Medulla oblongata (tissue), 1 donor: ENCODE measurements at regions not wholly inside any gene's neighbourhood (a gene's known extent, or its start where the extent isn't known, plus 50 kb on each side); places are given as distances from the start of the nearest gene placed in this dataset.
"Not testable (repeated sequence)": the region's sequence is repeated elsewhere in the genome, so short reads cannot be mapped to it uniquely, and the experiment has no call there.

Experiments used
- DNase-seq: peaks from one replicate; pipeline ENCODE4 v3.0.0-alpha.2; 2015; ENCODE audit errors: extremely low spot score

DNA sequence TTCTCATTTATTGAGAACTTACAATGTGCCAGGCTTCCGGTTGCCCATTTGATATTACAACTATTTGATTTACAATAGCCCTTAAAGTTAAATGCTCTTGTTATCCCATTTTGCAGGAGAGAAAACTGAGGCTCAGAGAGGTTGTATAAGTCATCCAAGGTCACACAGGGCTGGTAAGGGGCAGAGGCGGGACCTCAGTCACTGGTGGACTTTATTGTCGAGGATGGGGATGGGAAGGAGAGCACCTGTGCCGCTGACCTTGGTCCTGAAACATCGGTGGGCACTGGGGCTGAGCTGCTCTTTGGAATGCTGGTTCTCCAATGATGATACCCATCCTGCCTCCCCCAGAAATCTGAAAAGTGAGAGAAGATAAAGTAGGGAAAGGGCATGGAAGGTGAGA, 265.4 kb downstream of the MIAT start:
- no peak for DNase-seq

DNA sequence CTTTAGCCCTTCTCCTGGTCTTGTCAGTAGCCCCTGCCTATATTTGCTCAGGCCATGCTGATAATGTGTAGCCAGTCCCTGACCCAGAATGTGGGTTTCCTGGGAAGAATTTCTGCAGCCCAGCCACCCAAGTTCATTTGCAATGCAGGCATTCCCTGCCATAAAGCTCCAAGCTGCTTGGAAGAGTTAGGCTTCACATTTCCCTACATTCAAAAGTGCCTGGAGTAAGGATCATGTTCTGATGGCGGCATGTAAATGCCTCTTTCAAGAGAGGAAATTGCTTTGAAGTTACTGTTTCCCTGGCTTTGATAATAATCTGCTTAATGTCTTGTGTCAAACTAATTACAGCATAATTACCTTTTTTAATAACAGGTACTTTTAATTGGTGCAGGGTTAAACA, 266.1 kb downstream of the MIAT start:
- no peak for DNase-seq

DNA sequence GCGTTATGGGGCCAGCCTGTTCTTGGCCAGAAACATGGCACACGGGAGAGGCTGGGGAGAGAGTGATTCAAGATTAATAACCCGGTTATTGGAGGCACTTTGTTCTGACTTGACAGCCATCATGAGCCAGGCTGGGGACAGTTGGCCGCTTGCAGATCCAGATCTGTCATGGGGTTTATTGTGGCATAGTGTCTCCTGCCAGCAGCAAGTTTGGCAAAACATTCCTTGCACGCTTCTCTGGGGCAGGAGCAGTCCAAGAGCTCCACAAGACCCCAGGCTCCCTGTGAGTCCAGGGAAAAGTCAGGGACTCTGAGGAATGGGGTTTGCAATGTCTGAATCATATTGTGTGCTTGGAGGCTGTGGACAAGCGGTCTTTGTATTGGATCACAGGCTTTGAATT, 270.4 kb downstream of the MIAT start:
- peak; percentile 35 for DNase-seq

DNA sequence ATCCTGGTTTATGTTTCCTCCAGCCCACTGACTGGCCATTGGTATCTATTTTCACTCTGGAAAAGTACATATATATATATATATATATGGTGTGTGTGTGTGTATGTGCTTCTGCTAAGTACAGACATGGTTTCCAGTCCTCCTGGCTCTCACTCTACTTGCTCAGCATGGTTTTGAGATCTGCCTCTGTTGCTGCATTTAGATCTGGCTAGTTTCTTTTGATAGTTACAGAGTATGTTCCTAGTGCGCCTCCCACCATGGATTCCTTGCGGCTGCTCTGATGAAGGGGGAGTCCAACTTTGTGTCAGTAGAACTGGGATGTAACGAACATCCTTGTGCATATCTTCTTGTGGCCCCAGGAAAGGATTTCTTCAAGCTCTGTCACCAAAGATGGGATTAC, 274.1 kb downstream of the MIAT start:
- DNase-seq = no peak

DNA sequence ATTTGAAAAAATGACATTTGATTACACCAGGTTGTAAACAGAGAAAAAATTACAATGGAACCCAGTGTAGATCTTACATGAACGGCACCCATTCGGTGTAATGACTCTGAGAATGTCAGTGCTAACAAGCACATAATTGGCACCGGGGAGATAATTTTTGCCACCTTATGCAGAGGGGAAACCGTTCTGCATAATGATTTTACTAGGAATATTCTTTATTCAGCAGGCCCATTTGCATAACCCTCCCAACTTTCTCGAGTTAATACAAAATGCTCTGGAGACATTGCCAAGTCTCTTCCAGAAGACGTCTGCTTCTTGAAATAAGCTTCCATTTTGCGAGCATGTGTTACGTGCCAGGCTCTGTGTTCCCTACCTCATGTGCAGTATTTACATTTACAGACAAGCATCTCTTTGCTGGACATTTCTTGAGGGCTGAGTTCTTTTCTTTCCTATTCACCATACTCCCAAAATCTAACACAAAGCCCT, 275.8 kb downstream of the MIAT start:
- DNase-seq = no peak

DNA sequence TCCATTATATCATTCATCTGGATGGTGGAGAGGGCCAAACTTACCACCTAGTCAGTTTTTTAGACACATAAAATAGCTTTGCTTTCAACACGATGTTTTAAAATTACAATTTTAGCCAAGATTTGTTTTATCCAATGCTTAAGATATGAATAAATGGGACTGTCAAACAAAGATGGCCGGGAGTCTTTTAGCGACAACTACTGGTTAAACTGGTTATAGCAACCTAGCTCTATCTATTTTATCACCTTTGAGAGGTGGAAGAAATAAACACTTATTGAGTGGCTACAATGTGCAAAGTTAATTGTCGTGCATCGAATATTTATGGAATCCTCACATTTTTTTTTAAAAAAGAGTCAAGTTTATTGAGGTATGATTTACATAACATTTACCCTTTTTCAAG, 279.8 kb downstream of the MIAT start:
- DNase-seq = no peak

DNA sequence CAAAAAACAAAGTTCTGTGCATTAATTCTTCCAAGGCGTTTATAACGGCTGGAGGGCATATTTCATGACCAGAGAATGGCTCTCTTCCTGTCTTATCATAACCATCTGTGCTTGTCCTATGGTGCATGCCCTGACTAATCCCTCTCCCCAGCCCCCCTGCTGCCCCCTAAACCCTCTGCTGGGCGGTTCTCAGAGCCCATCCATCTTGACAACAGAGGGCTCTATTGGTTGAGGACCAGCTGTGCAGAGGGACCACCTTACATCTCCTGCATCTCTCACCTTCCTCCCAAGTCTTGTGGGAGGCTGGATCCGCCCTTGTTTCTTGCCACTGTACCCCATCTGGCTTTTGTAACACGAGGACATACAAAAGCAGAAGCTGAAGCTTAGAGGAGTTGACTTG, 282.1 kb downstream of the MIAT start:
- DNase-seq = no peak

DNA sequence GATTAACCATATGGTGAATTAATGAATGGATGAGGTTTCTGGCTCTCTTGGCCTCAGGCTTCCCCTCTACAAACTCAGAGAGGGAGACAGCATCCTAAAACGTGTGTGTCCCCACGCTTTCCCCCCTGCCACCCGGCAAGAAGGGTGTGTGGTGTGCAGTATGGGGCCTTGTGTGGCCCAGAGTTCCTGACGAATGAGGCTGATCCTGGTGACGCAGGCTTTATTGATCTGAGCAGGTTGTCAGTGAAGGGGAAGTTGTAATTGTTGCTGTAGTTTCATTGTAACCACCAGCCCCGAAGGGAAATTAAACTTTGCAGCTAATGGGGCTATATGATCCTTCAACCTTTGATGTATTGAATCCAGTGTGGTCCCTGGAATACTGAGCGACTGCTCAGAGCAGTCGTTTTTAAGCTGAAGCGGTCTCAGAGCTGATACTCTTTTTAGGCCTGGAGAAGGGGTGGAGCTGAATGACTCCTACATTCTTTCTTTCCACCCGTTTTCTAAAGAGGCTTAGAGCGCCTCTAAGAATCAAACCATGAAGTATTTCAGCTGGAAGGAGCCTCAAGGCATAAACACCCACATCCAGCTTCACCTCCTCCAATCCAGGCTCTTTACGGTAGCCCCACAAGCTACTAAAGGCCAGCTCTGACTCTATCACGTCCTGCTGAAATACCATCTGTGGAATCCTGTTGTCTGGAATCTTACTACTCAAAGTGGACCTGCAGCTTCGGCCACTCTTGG, 284.7 kb downstream of the MIAT start:
- DNase-seq = no peak

DNA sequence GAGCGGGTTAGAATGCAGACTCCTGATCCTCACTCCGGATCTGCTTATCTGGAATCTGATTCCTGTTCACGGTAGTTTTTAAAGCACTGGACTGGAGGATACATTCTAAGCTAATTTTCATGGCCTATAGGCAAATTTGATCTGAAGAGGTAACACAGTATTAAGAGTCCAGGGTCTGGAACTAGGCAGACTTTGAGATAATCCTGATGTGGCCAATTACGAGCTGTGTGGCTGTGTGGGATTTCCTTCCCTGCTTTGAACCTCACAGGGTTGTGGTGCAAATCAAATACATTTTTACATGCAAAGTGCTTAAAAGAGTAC, 285.2 kb downstream of the MIAT start:
- no peak for DNase-seq

DNA sequence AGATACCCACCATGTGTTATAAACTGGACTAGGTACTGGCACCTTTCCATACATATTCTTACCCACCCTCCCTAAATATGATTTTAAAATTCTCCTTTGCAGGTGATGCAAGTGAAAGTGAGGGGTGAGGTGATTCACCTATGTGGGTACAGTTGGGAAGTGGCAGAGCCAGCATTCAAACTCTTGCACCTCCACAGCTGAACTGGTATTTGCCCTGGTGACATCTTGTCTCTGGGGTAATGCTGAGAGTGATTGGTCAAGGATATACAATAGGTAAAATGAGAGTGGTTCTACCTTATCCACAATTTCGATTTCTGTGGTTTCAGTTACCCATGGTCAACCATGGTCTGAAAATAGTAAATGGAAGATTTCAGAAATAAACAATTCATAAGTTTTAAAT, 288.2 kb downstream of the MIAT start:
- DNase-seq = no peak

DNA sequence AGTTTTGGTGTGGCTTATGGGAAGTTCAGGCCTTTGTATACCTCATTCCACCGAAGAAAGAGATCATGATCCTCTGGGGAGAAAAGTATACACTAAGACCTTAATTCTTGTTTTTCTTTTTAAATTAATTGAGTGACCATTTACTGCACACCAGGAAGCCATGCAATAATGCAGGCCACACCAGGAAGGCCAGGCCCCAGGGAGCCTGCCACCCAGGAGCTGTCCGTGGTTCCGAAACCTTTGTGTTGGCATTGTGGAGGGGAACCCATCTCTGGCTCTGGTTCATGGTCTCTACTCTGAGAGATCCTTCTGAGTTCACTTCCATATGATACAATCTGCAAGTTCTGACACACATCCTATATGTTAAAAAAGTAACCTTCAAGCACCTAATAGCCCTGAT, 291.8 kb downstream of the MIAT start:
- no peak for DNase-seq

DNA sequence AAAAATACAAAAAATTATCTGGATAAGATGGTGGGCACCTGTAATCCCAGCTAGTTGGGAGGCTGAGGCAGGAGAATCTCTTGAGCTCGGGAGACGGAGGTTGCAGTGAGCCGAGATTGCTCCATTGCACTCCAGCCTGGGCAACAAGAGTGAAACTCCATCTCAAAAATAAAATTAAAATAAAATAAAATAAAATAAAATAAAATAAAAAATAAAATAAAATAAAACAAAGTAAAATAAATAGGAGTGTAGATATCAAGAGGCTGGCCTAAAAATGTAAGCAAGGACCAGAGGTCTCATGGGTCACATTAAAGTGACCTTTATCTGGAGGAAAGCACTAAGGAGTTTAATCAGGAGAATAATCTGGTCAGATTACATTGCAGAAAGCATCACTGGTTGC, 293.8 kb downstream of the MIAT start:
- DNase-seq = not testable (repeated sequence)

DNA sequence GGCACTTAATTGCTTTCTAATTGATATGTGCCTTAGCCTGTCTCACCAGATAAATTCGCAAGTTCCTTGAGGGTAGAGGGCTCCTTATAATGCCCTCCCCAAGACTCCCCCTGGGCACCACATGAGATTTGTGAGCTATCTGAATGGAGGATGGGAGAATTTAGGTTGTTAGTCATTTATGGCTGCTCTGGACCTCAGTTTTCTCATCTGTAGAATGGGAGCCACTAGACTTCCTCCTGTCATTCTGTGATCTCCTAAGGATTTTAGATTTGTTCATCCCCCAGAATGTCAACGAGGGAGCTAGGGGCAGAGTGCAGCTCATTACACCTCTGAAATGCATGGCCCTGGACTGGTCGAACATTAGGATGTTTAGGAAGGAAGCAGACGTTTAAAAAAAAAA, 294.6 kb downstream of the MIAT start:
- DNase-seq = no peak

DNA sequence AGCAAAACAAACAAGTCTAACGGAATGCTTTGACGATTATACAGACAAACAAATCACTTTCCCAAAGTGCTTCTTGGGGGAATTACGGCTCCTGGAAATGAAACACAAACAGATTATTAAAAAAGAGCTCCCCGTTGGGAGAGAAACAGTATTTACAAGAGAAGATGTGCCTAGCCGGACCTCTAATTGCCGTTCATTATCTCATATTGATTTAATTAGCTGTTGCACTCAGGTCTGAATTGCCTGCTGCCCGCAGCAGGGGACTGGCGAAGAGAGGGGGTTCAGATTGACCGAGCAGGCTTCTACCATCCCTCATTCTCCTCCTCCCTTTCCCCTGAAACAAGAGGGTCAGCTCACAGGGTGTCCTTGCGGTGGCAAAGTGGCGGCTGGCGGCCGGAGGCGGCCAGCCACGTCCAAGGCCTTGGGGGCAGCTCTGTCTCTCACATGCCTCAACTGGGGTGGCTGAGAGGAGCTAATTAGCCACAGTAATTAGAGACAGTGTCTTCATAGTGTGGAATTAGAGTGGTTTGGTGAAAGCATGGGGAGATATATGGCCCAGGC, 295.1 kb downstream of the MIAT start:
- DNase-seq = no peak

DNA sequence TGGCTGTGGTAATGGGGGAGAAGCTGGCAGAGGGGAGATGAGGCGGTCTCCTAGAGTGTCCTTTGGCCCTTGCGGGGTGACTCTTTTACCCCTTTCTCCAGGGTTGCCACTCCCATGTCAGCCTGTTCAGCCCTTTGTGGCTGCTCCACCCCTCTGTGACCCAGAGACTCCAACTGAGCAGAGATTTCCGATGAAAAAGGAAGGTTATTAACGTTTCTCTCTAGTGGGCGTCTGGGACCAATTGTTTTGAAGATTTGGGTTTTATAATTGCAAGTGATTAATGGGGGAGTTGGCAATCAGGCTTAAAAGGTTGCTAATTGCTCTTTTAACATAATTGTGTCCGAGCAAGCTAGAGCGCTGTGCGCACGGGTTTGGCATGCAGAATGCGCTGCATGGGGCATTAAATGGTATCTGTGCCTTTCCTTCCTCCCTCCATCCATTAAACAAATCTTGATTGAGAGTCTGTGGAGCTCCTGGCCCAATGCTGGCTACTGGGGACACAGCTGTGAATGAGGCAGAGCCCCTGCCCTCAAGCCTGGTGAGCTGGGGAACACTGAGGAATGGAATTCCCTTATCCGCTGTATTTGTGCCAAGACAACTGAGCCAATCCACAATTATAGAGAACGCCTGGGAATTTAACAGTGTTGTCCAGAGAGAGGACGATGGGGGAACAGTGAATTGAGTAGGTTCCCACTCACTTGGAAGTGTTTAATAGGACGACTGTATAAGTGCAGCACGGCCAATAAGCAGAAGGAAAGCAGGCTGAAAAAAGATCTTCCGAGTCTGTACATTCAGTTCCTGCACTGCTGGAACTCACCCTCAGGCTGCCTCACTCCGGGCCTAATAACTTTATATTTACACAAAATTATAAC, 295.9 kb downstream of the MIAT start:
- no peak for DNase-seq

DNA sequence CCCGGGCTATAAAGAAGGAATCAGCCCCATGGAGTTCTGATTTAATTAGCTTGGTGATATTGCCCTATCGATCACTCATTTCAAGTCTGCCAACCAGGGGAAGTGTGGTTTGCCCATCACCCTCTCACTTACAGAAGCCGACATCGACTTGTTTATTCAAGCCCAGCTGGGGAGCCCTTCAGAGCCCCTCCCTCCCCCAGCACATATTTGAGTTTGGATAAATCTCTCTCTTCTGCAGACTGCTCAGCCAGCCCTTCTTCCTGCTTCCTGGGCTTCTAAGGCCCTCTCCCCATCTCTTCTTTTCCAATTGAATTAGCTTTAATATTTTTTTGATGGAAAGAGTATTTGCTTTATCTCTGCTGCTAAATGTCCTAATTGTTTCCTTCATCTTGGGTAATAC, 299.0 kb downstream of the MIAT start:
- no peak for DNase-seq

DNA sequence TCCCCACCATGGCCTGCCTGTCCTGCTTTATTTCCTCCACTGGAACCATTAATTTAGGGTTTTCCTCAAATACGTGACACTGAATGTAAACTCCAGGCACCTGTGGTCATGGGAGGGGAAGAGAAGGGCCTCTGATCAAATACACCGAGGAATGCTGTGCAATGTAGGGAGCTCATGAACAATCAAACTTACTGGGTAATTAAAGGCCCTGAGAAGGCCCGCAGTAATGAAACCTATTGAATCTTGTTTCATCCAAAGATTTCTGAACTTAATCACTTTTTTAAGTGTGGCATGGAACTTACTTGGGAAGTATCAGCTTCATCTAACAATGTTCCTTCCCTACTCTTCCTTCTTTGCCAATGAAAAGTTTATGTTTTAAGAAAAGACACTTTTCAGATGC, 299.8 kb downstream of the MIAT start:
- no peak for DNase-seq

DNA sequence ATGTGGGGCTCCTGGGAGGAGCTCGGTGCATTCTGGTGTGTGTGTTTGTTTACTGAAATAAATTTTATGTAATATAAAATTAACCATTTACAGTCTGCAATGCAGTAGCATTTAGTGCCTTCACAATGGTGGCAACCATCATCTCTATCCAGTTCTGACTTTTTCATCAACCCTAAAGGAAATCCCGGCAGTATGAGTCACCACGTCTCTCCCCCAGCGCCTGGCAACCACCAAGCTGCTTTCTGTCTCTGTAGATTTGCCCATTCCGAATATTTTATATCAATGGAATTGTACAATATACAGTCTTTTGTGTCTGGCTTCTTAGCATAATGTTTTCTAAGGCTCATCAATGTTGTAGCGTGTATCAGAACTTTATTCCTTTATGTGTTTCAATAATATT, 300.5 kb downstream of the MIAT start:
- DNase-seq = no peak

DNA sequence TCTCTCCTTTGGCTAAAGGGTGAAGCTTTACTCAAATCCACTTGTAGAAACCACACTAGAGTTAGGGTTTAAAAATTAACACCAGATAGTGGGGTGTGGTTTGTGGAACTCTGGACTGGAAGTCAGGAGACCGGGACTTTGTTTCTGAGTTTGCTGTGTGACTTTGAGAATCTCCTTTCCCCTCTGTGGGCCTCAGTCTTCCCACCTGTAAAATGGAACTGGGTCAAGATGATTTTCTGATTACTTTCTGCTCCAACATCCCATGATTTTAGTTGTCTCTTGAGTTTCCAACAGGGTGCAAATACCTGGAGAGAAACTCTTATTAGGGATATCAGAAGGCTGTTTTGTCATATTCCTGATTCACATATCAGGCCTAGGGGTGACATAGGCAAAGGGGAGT, 301.0 kb downstream of the MIAT start:
- no peak for DNase-seq

DNA sequence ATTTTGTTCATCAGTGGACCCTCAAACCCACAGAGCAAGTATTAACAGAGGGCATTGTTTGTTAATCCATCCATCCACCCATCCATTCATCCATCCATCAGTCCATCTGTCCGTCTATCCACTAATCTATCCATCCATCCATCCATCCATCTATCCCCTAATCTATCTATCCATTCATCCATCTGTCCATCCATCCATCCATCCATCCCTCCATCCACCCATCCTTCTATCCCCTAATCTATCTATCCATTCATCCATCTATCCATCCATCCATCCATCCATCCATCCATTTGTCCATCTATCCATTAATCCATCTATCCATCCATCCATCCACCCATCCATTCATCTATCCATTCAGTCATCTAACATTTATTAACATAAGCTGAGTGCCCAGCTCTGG, 307.3 kb downstream of the MIAT start:
- no peak for DNase-seq

DNA sequence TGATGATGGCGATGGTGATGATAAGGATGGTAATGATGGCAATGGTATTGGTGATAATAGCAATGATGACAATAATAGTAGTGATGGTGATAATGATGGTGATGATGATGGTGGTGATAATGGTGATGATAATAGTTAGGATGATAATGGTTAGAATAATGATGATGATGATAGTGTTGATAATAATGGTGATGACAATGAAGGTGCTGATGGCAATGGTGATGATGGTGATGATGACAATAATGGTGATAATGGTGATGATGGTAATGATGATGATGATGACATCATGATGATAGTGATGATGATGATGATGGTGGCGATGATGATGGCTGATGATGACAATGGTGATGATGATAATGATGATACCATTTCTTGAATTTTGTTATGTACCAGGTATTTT, 309.9 kb downstream of the MIAT start:
- no peak for DNase-seq

DNA sequence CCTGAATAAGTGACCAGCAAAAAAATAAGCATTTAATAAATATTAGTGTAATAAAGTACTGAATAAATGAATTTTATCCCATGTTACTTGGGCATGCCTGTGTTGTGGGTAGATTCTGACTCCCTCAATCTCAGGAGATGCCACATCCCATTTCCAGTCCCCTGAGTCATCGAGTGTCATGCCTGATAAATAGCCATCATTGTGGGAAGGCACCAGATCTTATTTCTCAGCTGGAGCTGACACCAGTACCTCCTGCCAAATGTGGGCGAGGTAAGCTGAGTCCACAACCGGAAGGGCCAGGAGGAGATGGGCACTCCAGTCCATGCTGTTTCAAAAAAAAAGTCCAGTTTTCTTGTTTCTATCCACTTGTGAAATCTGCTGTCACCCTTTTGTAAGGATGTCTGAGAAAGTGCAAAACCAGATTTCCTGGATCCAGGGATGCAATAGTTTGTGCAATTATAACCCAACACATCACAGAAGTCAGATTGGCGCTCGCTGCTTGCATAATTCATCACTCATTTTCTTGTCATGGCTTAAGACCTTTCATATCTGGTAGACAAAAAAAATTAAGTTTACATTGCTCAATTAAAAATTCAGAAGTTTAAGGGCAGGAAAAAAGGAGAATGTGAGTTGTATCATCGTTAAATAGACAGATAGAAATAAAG, 311.6 kb downstream of the MIAT start:
- no peak for DNase-seq
